HG03064 (cell line): ENCODE measurements at regions not wholly inside any gene's neighbourhood (a gene's known extent, or its start where the extent isn't known, plus 50 kb on each side); places are given as distances from the start of the nearest gene placed in this dataset.
"Not testable (repeated sequence)": the region's sequence is repeated elsewhere in the genome, so short reads cannot be mapped to it uniquely, and the experiment has no call there.

Experiments
- ATAC-seq: cut with Tn5 transposase; IDR thresholded peaks from one replicate; pipeline ENCODE4 v1.9.1; 2021; ENCODE audit warnings: low read depth; ENCODE audit not compliant: unreplicated experiment

GRCh38 chr2:209008636-209009287 is 415.1 kb upstream of the MAP2 start:
- no peak for ATAC-seq

GRCh38 chr2:209018633-209019032 is 405.2 kb upstream of the MAP2 start:
- ATAC-seq, result not testable (repeated sequence)

- ATAC-seq, result no peak
Observed at GRCh38 chr2:209029249-209029648, 394.6 kb upstream of the MAP2 start.

GRCh38 chr2:209044307-209044706 is 379.5 kb upstream of the MAP2 start:
- ATAC-seq, result no peak

- ATAC-seq, result no peak
Observed at GRCh38 chr2:209046163-209046562, 377.7 kb upstream of the MAP2 start.

- ATAC-seq, result no peak
Observed at GRCh38 chr2:209049608-209050007, 374.2 kb upstream of the MAP2 start.

GRCh38 chr2:209062210-209062609 is 361.6 kb upstream of the MAP2 start:
- ATAC-seq, result no peak

GRCh38 chr2:209070262-209070661 is 353.6 kb upstream of the MAP2 start:
- ATAC-seq, result no peak

GRCh38 chr2:209073151-209073550 is 350.7 kb upstream of the MAP2 start:
- ATAC-seq, result no peak

GRCh38 chr2:209074711-209075110 is 349.1 kb upstream of the MAP2 start:
- ATAC-seq, result no peak

- no peak for ATAC-seq
Observed at GRCh38 chr2:209076151-209076550, 347.7 kb upstream of the MAP2 start.

GRCh38 chr2:209086761-209087160 is 337.1 kb upstream of the MAP2 start:
- no peak for ATAC-seq

GRCh38 chr2:209091056-209091455 is 332.8 kb upstream of the MAP2 start:
- no peak for ATAC-seq

- no peak for ATAC-seq
Observed at GRCh38 chr2:209094221-209094620, 329.6 kb upstream of the MAP2 start.

- no peak for ATAC-seq
Observed at GRCh38 chr2:209095432-209095831, 328.4 kb upstream of the MAP2 start.

- ATAC-seq, result no peak
Observed at GRCh38 chr2:209097168-209097567, 326.7 kb upstream of the MAP2 start.

- no peak for ATAC-seq
Observed at GRCh38 chr2:209102319-209102718, 321.5 kb upstream of the MAP2 start.

- no peak for ATAC-seq
Observed at GRCh38 chr2:209113026-209113425, 310.8 kb upstream of the MAP2 start.

GRCh38 chr2:209114588-209115240 is 309.1 kb upstream of the MAP2 start:
- ATAC-seq, result no peak

- ATAC-seq, result peak; percentile 86
Observed at GRCh38 chr2:209121691-209122090, 302.2 kb upstream of the MAP2 start.

- no peak for ATAC-seq
Observed at GRCh38 chr2:209125291-209125690, 298.6 kb upstream of the MAP2 start.

- no peak for ATAC-seq
Observed at GRCh38 chr2:209138079-209138478, 285.8 kb upstream of the MAP2 start.
